ENCODE measurements at regions not wholly inside any gene's neighbourhood (a gene's known extent, or its start where the extent isn't known, plus 50 kb on each side); places are given as distances from the start of the nearest gene placed in this dataset.

DNA sequence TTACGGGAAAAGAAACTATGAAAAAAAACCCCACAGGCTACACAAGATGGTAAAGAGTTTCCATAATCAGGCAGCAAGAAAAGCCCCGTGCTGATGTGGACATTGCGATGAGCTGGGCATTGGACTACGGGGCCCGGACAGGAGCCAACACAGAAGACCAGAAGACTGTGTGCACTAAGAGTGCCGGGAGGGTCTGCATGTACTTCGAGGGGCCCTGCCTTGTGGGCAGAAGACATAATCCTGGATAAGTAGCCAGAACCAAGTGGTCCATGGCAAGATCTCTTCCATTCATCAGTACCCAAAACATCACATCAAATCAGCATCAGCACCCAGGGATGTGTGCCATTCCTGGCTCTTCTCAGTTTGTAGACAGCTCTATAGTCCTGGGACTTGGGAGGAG is 317.8 kb downstream of the FGF9 start:
- Mint-ChIP-seq H3K9me3 (ENCODE audit: insufficient read depth) (no peaks in the 10 kb centered on the region), H3K27ac (no peak overlapping the region), H3K4me1 (no peaks in the 10 kb centered on the region), H3K27me3 (no peaks in the 10 kb centered on the region), H3K4me3 (no peak overlapping the region)
- DNase-seq (no peak), ATAC-seq (ENCODE audit: low read depth) (no peak)
- intact Hi-C loops (cut with micrococcal nuclease): no loop called here
- Histone ChIP-seq H2AFZ (ENCODE audit: insufficient read depth, low read depth, low read length, poor library complexity, severe bottlenecking) (no peak overlapping the region), H3K27me3 (replicated peaks in 1 of 4; ENCODE audit: control extremely low read depth in 1 of 4, control insufficient read depth in 3 of 4, insufficient read depth in 4 of 4, low read length in 3 of 4) (no peaks in the 10 kb centered on the region), H3K27ac (ENCODE audit: low read length in 2 of 2) (no peak overlapping the region), H3K36me3 (replicated peaks in 1 of 2; ENCODE audit: control extremely low read depth in 1 of 2, control insufficient read depth in 1 of 2, extremely low read depth in 1 of 2, insufficient read depth in 2 of 2, low read length in 1 of 2) (no peaks in the 10 kb centered on the region), H3K4me3 (ENCODE audit: control extremely low read depth in 1 of 5, extremely low read depth in 1 of 5, insufficient read depth in 1 of 5, low read depth in 2 of 5, low read length in 4 of 5) (no peak overlapping the region), H3K9ac (ENCODE audit: low read length) (no peak overlapping the region), H4K20me1 (ENCODE audit: control insufficient read depth, insufficient read depth, low read length, poor library complexity, severe bottlenecking) (no peaks in the 10 kb centered on the region), H3K9me3 (ENCODE audit: control extremely low read depth in 1 of 3, control insufficient read depth in 2 of 3, insufficient read depth in 1 of 3, low read length in 2 of 3) (no peaks in the 10 kb centered on the region), H3K79me2 (ENCODE audit: control insufficient read depth, insufficient read depth, low read length) (no peaks in the 10 kb centered on the region), H3K4me2 (replicated peaks; ENCODE audit: low read depth, low read length, poor library complexity, severe bottlenecking) (no peak overlapping the region), H3K4me1 (ENCODE audit: control insufficient read depth in 2 of 2, insufficient read depth in 2 of 2, low read length in 2 of 2) (no peaks in the 10 kb centered on the region)
- ChIA-PET POLR2A (no interaction called here), CTCF (no interaction called here)
- TF ChIP-seq, protein P1, sequence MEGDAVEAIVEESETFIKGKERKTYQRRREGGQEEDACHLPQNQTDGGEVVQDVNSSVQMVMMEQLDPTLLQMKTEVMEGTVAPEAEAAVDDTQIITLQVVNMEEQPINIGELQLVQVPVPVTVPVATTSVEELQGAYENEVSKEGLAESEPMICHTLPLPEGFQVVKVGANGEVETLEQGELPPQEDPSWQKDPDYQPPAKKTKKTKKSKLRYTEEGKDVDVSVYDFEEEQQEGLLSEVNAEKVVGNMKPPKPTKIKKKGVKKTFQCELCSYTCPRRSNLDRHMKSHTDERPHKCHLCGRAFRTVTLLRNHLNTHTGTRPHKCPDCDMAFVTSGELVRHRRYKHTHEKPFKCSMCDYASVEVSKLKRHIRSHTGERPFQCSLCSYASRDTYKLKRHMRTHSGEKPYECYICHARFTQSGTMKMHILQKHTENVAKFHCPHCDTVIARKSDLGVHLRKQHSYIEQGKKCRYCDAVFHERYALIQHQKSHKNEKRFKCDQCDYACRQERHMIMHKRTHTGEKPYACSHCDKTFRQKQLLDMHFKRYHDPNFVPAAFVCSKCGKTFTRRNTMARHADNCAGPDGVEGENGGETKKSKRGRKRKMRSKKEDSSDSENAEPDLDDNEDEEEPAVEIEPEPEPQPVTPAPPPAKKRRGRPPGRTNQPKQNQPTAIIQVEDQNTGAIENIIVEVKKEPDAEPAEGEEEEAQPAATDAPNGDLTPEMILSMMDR (IDR thresholded peaks at IDR 0.05): no peak
- no peak for TF ChIP-seq EZH2 (IDR thresholded peaks at IDR 0.05; ENCODE audit: borderline replicate concordance, insufficient read depth, low read depth, low read length, poor library complexity, severe bottlenecking)
- 95% methylated on average over 7 of the region's 7 CpGs for WGBS (ENCODE audit: insufficient coverage)

DNA sequence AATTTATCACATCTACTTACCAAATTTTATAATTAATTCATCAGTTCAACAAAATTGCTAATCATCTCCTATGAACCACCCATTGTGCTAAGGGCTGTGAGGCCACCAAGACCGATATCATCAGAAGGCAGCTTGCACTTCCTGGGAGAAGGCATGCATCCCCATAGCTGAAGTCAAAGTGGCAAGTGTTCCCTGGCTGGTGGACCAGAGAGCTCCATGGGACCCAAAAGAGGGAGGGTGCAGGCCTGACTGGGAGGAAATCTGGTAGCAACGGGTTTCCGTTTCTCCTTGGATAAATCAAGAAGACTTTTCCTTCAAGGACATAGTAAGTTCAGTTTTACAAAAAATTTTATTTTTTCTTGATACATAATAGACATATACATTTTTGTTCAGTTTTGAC is 325.2 kb downstream of the FGF9 start:
- DNase-seq (no peak), ATAC-seq (ENCODE audit: low read depth) (no peak)
- Mint-ChIP-seq H3K27me3 (peaks cover 3% of the 10 kb centered on the region), H3K9me3 (ENCODE audit: insufficient read depth) (no peaks in the 10 kb centered on the region), H3K4me1 (no peaks in the 10 kb centered on the region), H3K4me3 (no peak overlapping the region), H3K27ac (no peak overlapping the region)
- Histone ChIP-seq H3K4me2 (replicated peaks; ENCODE audit: low read depth, low read length, poor library complexity, severe bottlenecking) (no peak overlapping the region), H3K79me2 (ENCODE audit: control insufficient read depth, insufficient read depth, low read length) (no peaks in the 10 kb centered on the region), H3K4me3 (ENCODE audit: control extremely low read depth in 1 of 5, extremely low read depth in 1 of 5, insufficient read depth in 1 of 5, low read depth in 2 of 5, low read length in 4 of 5) (no peak overlapping the region), H3K9ac (ENCODE audit: low read length) (no peak overlapping the region), H4K20me1 (ENCODE audit: control insufficient read depth, insufficient read depth, low read length, poor library complexity, severe bottlenecking) (no peaks in the 10 kb centered on the region), H3K4me1 (ENCODE audit: control insufficient read depth in 2 of 2, insufficient read depth in 2 of 2, low read length in 2 of 2) (no peaks in the 10 kb centered on the region), H3K27ac (ENCODE audit: low read length in 2 of 2) (no peak overlapping the region), H2AFZ (ENCODE audit: insufficient read depth, low read depth, low read length, poor library complexity, severe bottlenecking) (no peak overlapping the region), H3K36me3 (replicated peaks in 1 of 2; ENCODE audit: control extremely low read depth in 1 of 2, control insufficient read depth in 1 of 2, extremely low read depth in 1 of 2, insufficient read depth in 2 of 2, low read length in 1 of 2) (no peaks in the 10 kb centered on the region), H3K9me3 (ENCODE audit: control extremely low read depth in 1 of 3, control insufficient read depth in 2 of 3, insufficient read depth in 1 of 3, low read length in 2 of 3) (peaks cover 0 to 9% (median 0%) of the 10 kb centered on the region in 3 donors), H3K27me3 (replicated peaks in 1 of 4; ENCODE audit: control extremely low read depth in 1 of 4, control insufficient read depth in 3 of 4, insufficient read depth in 4 of 4, low read length in 3 of 4) (peaks cover 0 to 7% (median 0%) of the 10 kb centered on the region in 4 experiments)
- ChIA-PET POLR2A (no interaction called here), CTCF (no interaction called here)
- intact Hi-C loops (cut with micrococcal nuclease): no loop called here
- 100% methylated on average over 1 of the region's 3 CpGs for WGBS (ENCODE audit: insufficient coverage)
- TF ChIP-seq, protein P1 (IDR thresholded peaks at IDR 0.05): no peak
- TF ChIP-seq EZH2 (IDR thresholded peaks at IDR 0.05; ENCODE audit: borderline replicate concordance, insufficient read depth, low read depth, low read length, poor library complexity, severe bottlenecking): no peak

Data from B cell (primary cell).